IMR-90 (cell line): ENCODE measurements at regions not wholly inside any gene's neighbourhood (a gene's known extent, or its start where the extent isn't known, plus 50 kb on each side); places are given as distances from the start of the nearest gene placed in this dataset.

Experiments used
- ATAC-seq: fragments of 200-7000 bp; cut with Tn5 transposase; 2 replicates; pipeline ENCODE4 v1.9.1; 2020; ENCODE audit warnings: low read depth, mild to moderate bottlenecking, moderate library complexity
- BruUV-seq: library from RNA; stranded (reverse); fragments of 400-500 nt; replicated peaks from 2 replicates; lab custom pipeline; 2021; lab: Mats Ljungman, UMichigan
- CTCF ChIA-PET: fragments of 300-600 bp; formaldehyde crosslinking; extraction: SDS; loops from one replicate; lab custom pipeline; 2021; ENCODE audit warnings: antibody characterized with exemption; lab: Yijun Ruan, JAX
- POLR2A ChIA-PET: fragments of 300-600 bp; sonication (Branson Sonifier 250); formaldehyde crosslinking; loops from one replicate; lab custom pipeline; 2022; ENCODE audit warnings: antibody characterized with exemption; ENCODE audit not compliant: unreplicated experiment; lab: Charles Lee
- DNase-seq: peaks from one replicate; pipeline ENCODE4 v3.0.0; 2013
- H2AFZ ChIP-seq: replicated peaks from 2 replicates; pipeline ENCODE3; 2013; ENCODE audit warnings: low read length, mild to moderate bottlenecking; ENCODE audit not compliant: poor library complexity
- H2AK5ac ChIP-seq: 2 replicates; pipeline ENCODE4 v1.6.1; 2013; ENCODE audit warnings: low read depth, low read length, inconsistent platforms
- H2AK9ac ChIP-seq: replicated peaks from 2 replicates; pipeline ENCODE3; 2013; ENCODE audit warnings: mild to moderate bottlenecking, low read depth, low read length, moderate library complexity; ENCODE audit not compliant: poor library complexity
- H2BK120ac ChIP-seq: 2 replicates; pipeline ENCODE4 v1.6.1; 2013; ENCODE audit warnings: low read depth, low read length, inconsistent platforms
- H2BK15ac ChIP-seq: 3 replicates; pipeline ENCODE4 v1.6.1; 2013; ENCODE audit warnings: low read depth, low read length, inconsistent platforms
- H2BK20ac ChIP-seq: 2 replicates; pipeline ENCODE4 v1.6.1; 2013; ENCODE audit warnings: low read depth, mild to moderate bottlenecking, inconsistent platforms, low read length, moderate library complexity
- H2BK5ac ChIP-seq: 2 replicates; pipeline ENCODE4 v1.6.1; 2013; ENCODE audit warnings: mild to moderate bottlenecking, low read depth, low read length, inconsistent platforms; ENCODE audit not compliant: poor library complexity, severe bottlenecking
- H3K14ac ChIP-seq: replicated peaks from 2 replicates; pipeline ENCODE4 v1.6.1; 2013; ENCODE audit warnings: low read depth, low read length, inconsistent platforms
- H3K18ac ChIP-seq: 2 replicates; pipeline ENCODE4 v1.6.1; 2013; ENCODE audit warnings: low read depth, low read length, control low read depth
- H3K23ac ChIP-seq: 2 replicates; pipeline ENCODE4 v1.6.1; 2013; ENCODE audit warnings: low read depth, low read length, inconsistent platforms
- H3K27ac ChIP-seq: 2 replicates; pipeline ENCODE4 v1.5.1; 2013; ENCODE audit warnings: mild to moderate bottlenecking, control low read depth, low read length; ENCODE audit not compliant: insufficient read depth
- H3K27me3 ChIP-seq: 2 replicates; pipeline ENCODE4 v1.6.1; 2013; ENCODE audit warnings: low read length; ENCODE audit not compliant: control insufficient read depth, insufficient read depth
- H3K36me3 ChIP-seq: 2 replicates; pipeline ENCODE4 v1.6.1; 2013; ENCODE audit warnings: low read length, mixed read lengths; ENCODE audit not compliant: control insufficient read depth, insufficient read depth
- H3K4ac ChIP-seq: 2 replicates; pipeline ENCODE4 v1.6.1; 2013; ENCODE audit warnings: low read depth, low read length, inconsistent platforms
- H3K4me1 ChIP-seq: 2 replicates; pipeline ENCODE4 v1.6.1; 2013; ENCODE audit warnings: low read length, mixed read lengths; ENCODE audit not compliant: control insufficient read depth, insufficient read depth
- H3K4me2 ChIP-seq: 2 replicates; pipeline ENCODE4 v1.6.1; 2013; ENCODE audit warnings: low read depth, mild to moderate bottlenecking, control low read depth, low read length, moderate library complexity
- H3K4me3 ChIP-seq: 2 replicates; pipeline ENCODE4 v1.5.1; 2013; ENCODE audit warnings: low read depth, mild to moderate bottlenecking, control low read depth, low read length, moderate library complexity; ENCODE audit not compliant: insufficient read depth
- H3K56ac ChIP-seq: 2 replicates; pipeline ENCODE4 v1.6.1; 2013; ENCODE audit warnings: low read length, inconsistent platforms; ENCODE audit not compliant: insufficient read depth; ENCODE audit errors: extremely low read depth
- H3K79me1 ChIP-seq, 2 experiments: 2 replicates each; pipeline ENCODE4 v1.6.1; 2013; ENCODE audit warnings: low read length in 2 of 2, inconsistent platforms in 1 of 2, low read depth in 1 of 2
- H3K9ac ChIP-seq: 2 replicates; pipeline ENCODE4 v1.6.1; 2013; ENCODE audit warnings: low read depth, low read length, control low read depth
- H3K9me1 ChIP-seq: 2 replicates; pipeline ENCODE4 v1.6.1; 2013; ENCODE audit warnings: low read length, inconsistent platforms; ENCODE audit not compliant: insufficient read depth
- H3K9me3 ChIP-seq: 2 replicates; pipeline ENCODE4 v1.6.1; 2013; ENCODE audit warnings: low read length; ENCODE audit not compliant: control insufficient read depth, insufficient read depth
- H4K20me1 ChIP-seq: 2 replicates; pipeline ENCODE4 v1.6.1; 2013; ENCODE audit warnings: low read length, inconsistent platforms; ENCODE audit not compliant: insufficient read depth
- H4K5ac ChIP-seq: 2 replicates; pipeline ENCODE4 v1.6.1; 2013; ENCODE audit warnings: mild to moderate bottlenecking, low read depth, low read length, control low read depth
- H4K8ac ChIP-seq, 2 experiments: 2 replicates each; pipeline ENCODE4 v1.6.1; 2013; ENCODE audit warnings: low read depth in 2 of 2, low read length in 2 of 2, control low read depth in 1 of 2, inconsistent platforms in 1 of 2
- H4K91ac ChIP-seq: 2 replicates; pipeline ENCODE4 v1.6.1; 2013; ENCODE audit warnings: low read depth, low read length, inconsistent platforms; ENCODE audit not compliant: insufficient read depth
- CEBPB ChIP-seq: IDR thresholded peaks from 2 replicates; pipeline ENCODE4 v1.6.1; 2012; ENCODE audit warnings: low read depth, low read length, improper control_type of control experiment
- CHD1 ChIP-seq: IDR thresholded peaks from 2 replicates; pipeline ENCODE4 v1.6.1; 2012; ENCODE audit warnings: low read depth, low read length, improper control_type of control experiment
- FOS ChIP-seq: fragments of 150-350 bp; IDR thresholded peaks from 2 replicates; pipeline ENCODE4 v1.6.1; 2016; ENCODE audit warnings: low read depth, low read length
- MAFK ChIP-seq: IDR thresholded peaks from 2 replicates; pipeline ENCODE4 v1.6.1; 2012; ENCODE audit warnings: low read depth, low read length, improper control_type of control experiment
- MAZ ChIP-seq: IDR thresholded peaks from 2 replicates; pipeline ENCODE4 v1.6.1; 2012; ENCODE audit warnings: low read depth, mild to moderate bottlenecking, low read length, improper control_type of control experiment, moderate library complexity, borderline replicate concordance
- MXI1 ChIP-seq: IDR thresholded peaks from 2 replicates; pipeline ENCODE4 v1.6.1; 2012; ENCODE audit warnings: low read depth, mild to moderate bottlenecking, low read length, moderate library complexity, borderline replicate concordance
- RAD21 ChIP-seq: IDR thresholded peaks from 2 replicates; pipeline ENCODE4 v1.6.1; 2012; ENCODE audit warnings: low read length, improper control_type of control experiment
- RCOR1 ChIP-seq: IDR thresholded peaks from 2 replicates; pipeline ENCODE4 v1.6.1; 2012; ENCODE audit warnings: mild to moderate bottlenecking, low read length, improper control_type of control experiment; ENCODE audit not compliant: insufficient replicate concordance
- RFX5 ChIP-seq: IDR thresholded peaks from 2 replicates; pipeline ENCODE4 v1.8.0; 2012; ENCODE audit warnings: low read depth, mild to moderate bottlenecking, low read length, moderate library complexity
- WGBS, 2 experiments: methylation state at CpG; one replicate each; pipeline versions ENCODE4 v1.1.5 to v1.1.7; 2013; ENCODE audit warnings: missing lambda C conversion rate in 2 of 2; ENCODE audit not compliant: insufficient read length in 1 of 2; ENCODE audit errors: extremely low coverage in 2 of 2; 5-methylcytosine and 5-hydroxymethylcytosine counted together
- dilution Hi-C: fragments of 300-500 bp; cut with HindIII; formaldehyde crosslinking; loops from one replicate; pipeline ENCODE4 v1.14.3; 2018; ENCODE audit warnings: low sequenced_read_pairs; ENCODE audit not compliant: unreplicated experiment
- in situ Hi-C: fragments of 300-500 bp; cut with MboI; formaldehyde crosslinking; loops from 3 replicates; pipeline ENCODE4 v1.14.3; 2019; ENCODE audit warnings: low sequenced_read_pairs, inconsistent platforms, mixed read lengths
- intact Hi-C: fragments of 100-400 bp; cut with micrococcal nuclease; formaldehyde crosslinking; loops from 2 replicates; pipeline ENCODE4 v1.10.0; 2022

DNA sequence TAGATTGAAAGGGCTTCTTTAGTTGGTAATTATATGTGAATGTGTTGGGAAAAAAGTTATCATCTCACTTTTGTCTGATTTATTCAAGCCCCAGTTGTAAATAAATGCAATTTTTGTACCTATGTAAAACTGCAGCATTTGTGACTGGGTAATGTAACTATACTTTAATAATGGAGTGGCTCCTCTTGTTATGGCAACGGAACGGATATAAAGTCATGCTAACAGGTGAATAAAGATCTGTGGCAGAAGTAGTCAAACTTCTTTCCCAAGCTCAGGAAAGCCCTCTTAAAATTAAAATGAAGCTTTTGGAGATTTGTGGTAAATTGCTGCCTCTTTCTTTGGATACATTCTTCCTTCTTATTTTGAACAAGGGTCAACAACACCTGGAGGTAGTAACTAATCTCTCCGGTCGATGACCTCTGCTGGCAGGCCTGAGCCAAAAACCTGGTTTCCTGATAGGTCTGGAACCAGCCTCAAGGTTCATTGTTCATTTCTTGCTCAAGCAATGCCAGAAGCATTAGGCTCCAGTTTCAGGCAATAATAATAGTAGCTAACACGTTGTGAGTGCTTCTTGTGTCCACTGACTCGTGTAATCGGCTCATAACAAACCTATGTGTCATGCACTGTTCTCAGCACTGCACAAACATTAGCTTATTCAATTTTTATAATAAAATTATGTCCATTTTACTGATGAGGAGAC lies 313.4 kb upstream of the DACH1 start:
- H2AFZ ChIP-seq: no peak overlapping the region
- H2BK120ac ChIP-seq: no peak overlapping the region
- H2BK20ac ChIP-seq: no peak overlapping the region
- ATAC-seq (no peak), DNase-seq (peak; percentile 0)
- 100% methylated on average over 1 of the region's 7 CpGs; no CpG with 5 or more reads in 1 of the 2 experiments for WGBS, 2 experiments
- no peaks in the 10 kb centered on the region for H3K4me1 ChIP-seq
- intact Hi-C loops (no loop called here), dilution Hi-C loops (no loop called here), in situ Hi-C loops (no loop called here)
- H3K9me3 ChIP-seq: no peaks in the 10 kb centered on the region
- no peak overlapping the region for H3K27ac ChIP-seq
- H2BK5ac ChIP-seq: no peak overlapping the region
- POLR2A ChIA-PET: no interaction called here
- H3K9me1 ChIP-seq: no peaks in the 10 kb centered on the region
- H3K4ac ChIP-seq: no peak overlapping the region
- H4K5ac ChIP-seq: no peak overlapping the region
- no peak overlapping the region for H3K23ac ChIP-seq
- H3K18ac ChIP-seq: no peak overlapping the region
- no peak overlapping the region for H3K14ac ChIP-seq
- H3K79me1 ChIP-seq: no peaks in the 10 kb centered on the region
- no peaks in the 10 kb centered on the region for H3K27me3 ChIP-seq
- H3K36me3 ChIP-seq: no peaks in the 10 kb centered on the region
- H2AK5ac ChIP-seq: no peak overlapping the region
- H2AK9ac ChIP-seq: no peak overlapping the region
- CTCF ChIA-PET: no interaction called here
- H4K91ac ChIP-seq: no peak overlapping the region
- H4K20me1 ChIP-seq: no peaks in the 10 kb centered on the region
- H3K56ac ChIP-seq: no peak overlapping the region
- no peak for TF ChIP-seq CEBPB
- no peak for TF ChIP-seq FOS
- TF ChIP-seq RCOR1: no peak
- no peak for TF ChIP-seq MXI1
- TF ChIP-seq CHD1: no peak
- TF ChIP-seq MAZ: no peak
- TF ChIP-seq RAD21: no peak
- TF ChIP-seq MAFK: no peak
- no peak for TF ChIP-seq RFX5
- no peak overlapping the region for H4K8ac ChIP-seq
- no peak overlapping the region for H2BK15ac ChIP-seq
- H3K9ac ChIP-seq: no peak overlapping the region
- H3K4me3 ChIP-seq: no peak overlapping the region
- BruUV-seq: no TSS peak
- no peak overlapping the region for H3K4me2 ChIP-seq
